ENCODE measurements at regions not wholly inside any gene's neighbourhood (a gene's known extent, or its start where the extent isn't known, plus 50 kb on each side); places are given as distances from the start of the nearest gene placed in this dataset.

DNA sequence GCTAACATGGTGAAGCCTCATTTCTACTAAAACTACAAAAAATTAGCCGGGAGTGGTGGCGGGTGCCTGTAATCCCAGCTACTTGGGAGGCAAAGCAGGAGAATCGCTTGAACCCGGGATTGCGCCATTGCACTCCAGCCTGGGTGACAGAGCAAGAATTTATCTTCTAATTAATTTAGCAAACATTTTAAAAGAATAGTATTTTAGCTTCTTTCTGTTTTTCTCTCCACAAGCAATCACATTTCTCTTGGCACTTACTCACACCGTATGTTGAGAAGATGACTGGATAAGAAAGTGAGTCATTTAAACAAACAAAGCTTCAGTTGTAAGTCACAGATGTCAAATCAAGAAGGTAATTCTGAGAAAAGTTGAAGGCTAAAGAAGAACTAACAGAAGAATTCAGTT lies 264.0 kb downstream of the ARL4A start:
- TF ChIP-seq CTCF (IDR thresholded peaks at IDR 0.05; ENCODE audit: low read depth, low read length) = no peak
- TF ChIP-seq EZH2phosphoT487 (IDR thresholded peaks at IDR 0.05; ENCODE audit: low read depth) = no peak

Measured in OCI-LY3 (cell line).